ENCODE measurements at regions not wholly inside any gene's neighbourhood (a gene's known extent, or its start where the extent isn't known, plus 50 kb on each side); places are given as distances from the start of the nearest gene placed in this dataset.
"Not testable (repeated sequence)": the region's sequence is repeated elsewhere in the genome, so short reads cannot be mapped to it uniquely, and the experiment has no call there.

DNA sequence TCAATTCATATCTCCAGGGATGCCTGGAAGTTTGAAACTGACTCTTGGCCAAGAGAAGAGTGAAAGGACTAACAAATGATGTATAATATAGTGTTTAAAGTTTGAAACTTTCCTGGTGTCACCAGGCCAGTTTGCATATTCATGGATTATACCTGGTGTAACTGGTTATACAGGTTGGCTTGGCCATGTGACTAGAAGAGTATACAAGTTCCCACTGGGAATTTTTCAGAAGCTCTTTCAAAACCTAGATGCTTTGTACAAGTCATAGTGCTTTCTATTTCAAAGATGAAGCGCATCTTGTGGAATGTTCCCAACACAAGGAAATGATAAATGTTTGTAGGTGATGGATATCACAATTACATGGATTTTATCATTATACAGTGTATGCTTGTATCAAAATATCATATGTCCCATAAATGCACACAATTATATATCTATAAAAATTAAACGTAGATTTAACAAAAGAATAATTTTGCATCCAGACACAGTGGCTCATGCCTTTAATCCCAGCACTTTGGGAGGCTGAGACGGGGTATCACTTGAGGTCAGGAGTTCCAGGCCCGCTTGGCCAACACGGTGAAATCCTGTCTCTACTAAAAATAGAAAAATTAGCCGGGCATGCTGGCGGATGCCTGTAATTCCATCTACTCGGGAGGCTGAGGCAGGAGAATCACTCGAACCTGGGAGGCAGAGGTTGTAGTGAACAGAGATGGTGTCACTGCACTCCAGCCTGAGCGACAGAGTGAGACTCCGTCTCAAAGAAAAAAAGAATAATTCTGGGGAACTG is 1420.2 kb downstream of the GRIK2 start:
- no peak overlapping the region for H3K4me3 ChIP-seq (replicated peaks; ENCODE audit: low read depth, low read length)
- DNase-seq (ENCODE audit: extremely low read depth, insufficient read length) = no peak
- TF ChIP-seq, protein P1, sequence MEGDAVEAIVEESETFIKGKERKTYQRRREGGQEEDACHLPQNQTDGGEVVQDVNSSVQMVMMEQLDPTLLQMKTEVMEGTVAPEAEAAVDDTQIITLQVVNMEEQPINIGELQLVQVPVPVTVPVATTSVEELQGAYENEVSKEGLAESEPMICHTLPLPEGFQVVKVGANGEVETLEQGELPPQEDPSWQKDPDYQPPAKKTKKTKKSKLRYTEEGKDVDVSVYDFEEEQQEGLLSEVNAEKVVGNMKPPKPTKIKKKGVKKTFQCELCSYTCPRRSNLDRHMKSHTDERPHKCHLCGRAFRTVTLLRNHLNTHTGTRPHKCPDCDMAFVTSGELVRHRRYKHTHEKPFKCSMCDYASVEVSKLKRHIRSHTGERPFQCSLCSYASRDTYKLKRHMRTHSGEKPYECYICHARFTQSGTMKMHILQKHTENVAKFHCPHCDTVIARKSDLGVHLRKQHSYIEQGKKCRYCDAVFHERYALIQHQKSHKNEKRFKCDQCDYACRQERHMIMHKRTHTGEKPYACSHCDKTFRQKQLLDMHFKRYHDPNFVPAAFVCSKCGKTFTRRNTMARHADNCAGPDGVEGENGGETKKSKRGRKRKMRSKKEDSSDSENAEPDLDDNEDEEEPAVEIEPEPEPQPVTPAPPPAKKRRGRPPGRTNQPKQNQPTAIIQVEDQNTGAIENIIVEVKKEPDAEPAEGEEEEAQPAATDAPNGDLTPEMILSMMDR (IDR thresholded peaks at IDR 0.05; ENCODE audit: insufficient read depth, low read length, poor library complexity, severe bottlenecking) = no peak
- no peaks in the 10 kb centered on the region for H3K36me3 ChIP-seq (ENCODE audit: control insufficient read depth, insufficient read depth, low read length)
- H3K27me3 ChIP-seq (replicated peaks; ENCODE audit: control insufficient read depth, insufficient read depth, low read length) = no peaks in the 10 kb centered on the region

DNA sequence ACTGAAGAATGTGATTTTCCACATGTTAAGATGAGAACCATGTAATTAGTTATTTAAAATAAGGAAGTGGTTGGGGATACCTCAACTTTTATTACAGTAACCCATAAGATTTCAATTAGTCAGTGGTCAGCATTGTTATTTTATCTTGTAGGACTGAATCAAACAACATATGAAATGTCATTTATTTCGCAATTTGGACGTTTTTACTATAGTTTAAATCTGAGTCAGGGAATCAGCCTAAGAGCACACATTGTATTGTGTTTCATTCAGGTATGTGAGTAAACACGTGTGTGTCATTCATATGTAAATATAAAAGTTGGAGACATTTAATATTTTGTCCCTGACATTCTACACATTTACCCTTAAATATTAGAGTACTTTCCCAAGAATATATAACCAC is 1418.7 kb downstream of the GRIK2 start:
- DNase-seq (ENCODE audit: extremely low read depth, insufficient read length) = no peak
- Histone ChIP-seq H3K4me3 (replicated peaks; ENCODE audit: low read depth, low read length) (no peak overlapping the region), H3K36me3 (ENCODE audit: control insufficient read depth, insufficient read depth, low read length) (no peaks in the 10 kb centered on the region), H3K27me3 (replicated peaks; ENCODE audit: control insufficient read depth, insufficient read depth, low read length) (no peaks in the 10 kb centered on the region)
- TF ChIP-seq, protein P1 (IDR thresholded peaks at IDR 0.05; ENCODE audit: insufficient read depth, low read length, poor library complexity, severe bottlenecking) = no peak

DNA sequence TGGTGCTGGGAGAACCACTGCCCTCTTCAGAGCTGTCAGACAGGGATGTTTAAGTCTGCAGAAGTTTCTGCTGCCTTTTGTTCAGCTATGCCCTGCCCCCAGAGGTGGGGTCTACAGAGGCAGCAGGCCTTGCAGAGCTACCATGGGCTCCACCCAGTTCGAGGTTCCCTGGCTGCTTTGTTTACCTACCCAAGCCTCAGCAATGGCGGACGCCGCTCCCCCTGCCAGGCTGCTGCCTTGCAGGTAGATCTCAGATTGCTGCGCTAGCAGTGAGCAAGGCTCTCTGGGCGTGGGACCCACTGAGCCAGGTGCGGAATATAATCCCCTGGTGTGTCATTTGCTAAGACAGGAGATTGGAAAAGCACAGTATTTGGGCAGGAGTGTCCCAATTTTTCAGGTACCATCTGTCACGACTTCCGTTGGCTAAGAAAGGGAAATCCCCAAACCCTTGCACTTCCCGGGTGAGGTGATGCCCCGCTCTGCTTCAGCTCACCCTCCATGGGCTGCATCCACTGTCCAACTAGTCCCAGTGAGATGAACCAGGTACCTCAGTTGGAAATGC is 1415.5 kb downstream of the GRIK2 start:
- not testable (repeated sequence) for H3K4me3 ChIP-seq (replicated peaks; ENCODE audit: low read depth, low read length); H3K36me3 ChIP-seq (ENCODE audit: control insufficient read depth, insufficient read depth, low read length); DNase-seq (ENCODE audit: extremely low read depth, insufficient read length); H3K27me3 ChIP-seq (replicated peaks; ENCODE audit: control insufficient read depth, insufficient read depth, low read length)

DNA sequence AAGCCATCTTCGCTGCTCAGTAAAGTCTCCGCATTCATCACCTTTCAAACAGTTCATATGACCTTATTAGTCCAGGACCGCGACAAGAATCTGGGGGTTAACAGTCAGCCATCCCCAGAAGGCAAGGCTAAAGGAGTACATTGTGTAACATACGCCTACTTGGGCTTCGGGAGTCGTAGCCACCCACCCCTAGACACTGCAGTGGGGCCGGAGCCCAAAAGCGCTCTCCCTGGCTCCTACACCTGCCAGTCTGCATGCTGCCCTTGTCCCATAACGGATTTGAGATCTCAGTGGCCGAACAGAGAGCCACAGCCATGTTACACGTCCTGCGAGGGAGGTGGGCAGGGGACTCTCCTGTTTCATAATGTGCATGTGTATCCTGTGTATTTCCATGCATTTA is 1405.5 kb downstream of the GRIK2 start:
- Histone ChIP-seq H3K36me3 (ENCODE audit: control insufficient read depth, insufficient read depth, low read length) (no peaks in the 10 kb centered on the region), H3K27me3 (replicated peaks; ENCODE audit: control insufficient read depth, insufficient read depth, low read length) (no peaks in the 10 kb centered on the region), H3K4me3 (replicated peaks; ENCODE audit: low read depth, low read length) (no peak overlapping the region)
- TF ChIP-seq, protein P1 (IDR thresholded peaks at IDR 0.05; ENCODE audit: insufficient read depth, low read length, poor library complexity, severe bottlenecking) = no peak
- DNase-seq (ENCODE audit: extremely low read depth, insufficient read length) = no peak

DNA sequence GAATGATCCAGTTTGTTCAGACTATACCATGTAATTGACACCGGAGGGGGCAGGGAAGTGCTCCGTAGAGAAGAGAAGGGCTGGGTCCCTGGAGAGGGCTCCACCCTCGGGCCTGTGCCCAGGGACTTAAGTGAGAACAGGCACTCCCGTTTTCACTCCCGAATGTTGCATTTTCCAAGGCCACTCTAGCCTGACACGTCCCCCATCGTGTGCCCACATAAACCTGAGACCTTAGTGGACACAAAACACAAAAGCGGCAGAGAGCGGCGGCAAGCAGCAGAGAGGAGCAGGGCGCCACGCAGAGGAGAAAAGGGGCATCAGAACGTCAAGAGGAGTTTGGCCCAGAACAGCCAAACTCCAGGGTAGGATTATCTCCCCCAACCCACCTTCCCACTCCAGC is 1405.1 kb downstream of the GRIK2 start:
- H3K4me3 ChIP-seq (replicated peaks; ENCODE audit: low read depth, low read length) = no peak overlapping the region
- no peak for DNase-seq (ENCODE audit: extremely low read depth, insufficient read length)
- TF ChIP-seq, protein P1 (IDR thresholded peaks at IDR 0.05; ENCODE audit: insufficient read depth, low read length, poor library complexity, severe bottlenecking) = no peak
- H3K27me3 ChIP-seq (replicated peaks; ENCODE audit: control insufficient read depth, insufficient read depth, low read length) = no peaks in the 10 kb centered on the region
- H3K36me3 ChIP-seq (ENCODE audit: control insufficient read depth, insufficient read depth, low read length) = no peaks in the 10 kb centered on the region

DNA sequence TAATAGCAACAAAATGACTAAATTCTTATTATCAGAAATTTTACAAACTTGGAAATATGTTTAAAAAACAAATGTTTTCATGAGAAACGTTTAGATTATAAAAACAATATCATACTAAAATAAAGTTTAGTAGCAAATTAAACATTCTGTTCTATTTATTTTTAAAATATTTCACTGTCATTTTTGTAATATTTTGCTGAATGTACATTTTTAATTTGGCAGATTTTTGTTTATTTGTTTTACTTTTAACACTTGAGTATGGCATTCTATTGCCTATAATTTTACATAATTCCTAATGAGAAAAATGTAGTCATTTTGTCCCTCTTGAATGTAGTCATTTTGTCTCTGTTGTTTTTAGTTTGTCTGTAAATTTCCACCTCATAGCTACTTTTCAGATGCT is 1400.2 kb downstream of the GRIK2 start:
- H3K36me3 ChIP-seq (ENCODE audit: control insufficient read depth, insufficient read depth, low read length) = no peaks in the 10 kb centered on the region
- no peak for DNase-seq (ENCODE audit: extremely low read depth, insufficient read length)
- no peaks in the 10 kb centered on the region for H3K27me3 ChIP-seq (replicated peaks; ENCODE audit: control insufficient read depth, insufficient read depth, low read length)
- H3K4me3 ChIP-seq (replicated peaks; ENCODE audit: low read depth, low read length) = no peak overlapping the region
- TF ChIP-seq, protein P1 (IDR thresholded peaks at IDR 0.05; ENCODE audit: insufficient read depth, low read length, poor library complexity, severe bottlenecking) = no peak
